ENCODE measurements at regions not wholly inside any gene's neighbourhood (a gene's known extent, or its start where the extent isn't known, plus 50 kb on each side); places are given as distances from the start of the nearest gene placed in this dataset.

GRCh38 chr6:40265615-40266014 is 321.5 kb downstream of the LRFN2 start:
- DNase-seq = no peak

GRCh38 chr6:40263970-40264369 is 323.2 kb downstream of the LRFN2 start:
- no peak for DNase-seq

GRCh38 chr6:40262363-40262762 is 324.8 kb downstream of the LRFN2 start:
- no peak for DNase-seq

GRCh38 chr6:40258531-40258930 is 324.3 kb upstream of the MOCS1 start:
- no peak for DNase-seq

- no peak for DNase-seq
Observed at GRCh38 chr6:40256831-40257230, 322.6 kb upstream of the MOCS1 start.

- DNase-seq = no peak
Observed at GRCh38 chr6:40256224-40256623, 322.0 kb upstream of the MOCS1 start.

- DNase-seq = no peak
Observed at GRCh38 chr6:40253420-40253819, 319.2 kb upstream of the MOCS1 start.

- DNase-seq = no peak
Observed at GRCh38 chr6:40252531-40253258, 318.4 kb upstream of the MOCS1 start.

- DNase-seq = no peak
Observed at GRCh38 chr6:40251637-40252300, 317.5 kb upstream of the MOCS1 start.

GRCh38 chr6:40249935-40250334 is 315.7 kb upstream of the MOCS1 start:
- DNase-seq = no peak

GRCh38 chr6:40247516-40248115 is 313.4 kb upstream of the MOCS1 start:
- DNase-seq = no peak

GRCh38 chr6:40244699-40245098 is 310.4 kb upstream of the MOCS1 start:
- DNase-seq = no peak

GRCh38 chr6:40232698-40233097 is 298.4 kb upstream of the MOCS1 start:
- DNase-seq = no peak

GRCh38 chr6:40227735-40228134 is 293.5 kb upstream of the MOCS1 start:
- no peak for DNase-seq

GRCh38 chr6:40222354-40222753 is 288.1 kb upstream of the MOCS1 start:
- DNase-seq = no peak

- no peak for DNase-seq
Observed at GRCh38 chr6:40219799-40220198, 285.5 kb upstream of the MOCS1 start.

GRCh38 chr6:40210628-40211056 is 276.4 kb upstream of the MOCS1 start:
- no peak for DNase-seq

- DNase-seq = no peak
Observed at GRCh38 chr6:40205801-40206200, 271.5 kb upstream of the MOCS1 start.

- no peak for DNase-seq
Observed at GRCh38 chr6:40205004-40205403, 270.7 kb upstream of the MOCS1 start.

GRCh38 chr6:40197371-40197770 is 263.1 kb upstream of the MOCS1 start:
- no peak for DNase-seq

- DNase-seq = no peak
Observed at GRCh38 chr6:40196135-40196518, 261.9 kb upstream of the MOCS1 start.

GRCh38 chr6:40195428-40196134 is 261.3 kb upstream of the MOCS1 start:
- no peak for DNase-seq

GRCh38 chr6:40194447-40195170 is 260.3 kb upstream of the MOCS1 start:
- no peak for DNase-seq

All from fibroblast of skin of abdomen (primary cell).